ENCODE measurements at regions not wholly inside any gene's neighbourhood (a gene's known extent, or its start where the extent isn't known, plus 50 kb on each side); places are given as distances from the start of the nearest gene placed in this dataset.

- no peak overlapping the region for H3K4me3 ChIP-seq
- no peaks in the 10 kb centered on the region for H3K4me1 ChIP-seq
- POLR2A ChIA-PET = no interaction called here
- ATAC-seq (no peak), DNase-seq (ENCODE audit: low read depth in 1 of 2, low spot score in 1 of 2) (no peak), FAIRE-seq (no peak)
- no peak overlapping the region for H3K27ac ChIP-seq
- TF ChIP-seq MAZ (IDR thresholded peaks at IDR 0.05; ENCODE audit: borderline replicate concordance, low read depth, low read length) (no peak), BCL3 (IDR thresholded peaks at IDR 0.05) (no peak), BHLHE40 (IDR thresholded peaks at IDR 0.05; ENCODE audit: low read depth, low read length) (no peak), PHF8 (IDR thresholded peaks at IDR 0.05; ENCODE audit: borderline replicate concordance, low read depth) (no peak), RCOR1 (IDR thresholded peaks at IDR 0.05; ENCODE audit: low read depth, low read length) (no peak), FOSB (CRISPR knock-in tag; IDR thresholded peaks at IDR 0.05) (no peak), SMC3 (IDR thresholded peaks at IDR 0.05) (no peak), KDM5A (IDR thresholded peaks at IDR 0.05) (no peak), GATA3 (IDR thresholded peaks at IDR 0.05; ENCODE audit: borderline replicate concordance) (no peak), HOXB13 (CRISPR knock-in tag; IDR thresholded peaks at IDR 0.05; ENCODE audit: low read depth) (no peak), EHF (CRISPR knock-in tag; IDR thresholded peaks at IDR 0.05) (no peak), SREBF2 (IDR thresholded peaks at IDR 0.05) (no peak), HES2 (IDR thresholded peaks at IDR 0.05) (no peak)
- TF ChIP-seq, protein P1, sequence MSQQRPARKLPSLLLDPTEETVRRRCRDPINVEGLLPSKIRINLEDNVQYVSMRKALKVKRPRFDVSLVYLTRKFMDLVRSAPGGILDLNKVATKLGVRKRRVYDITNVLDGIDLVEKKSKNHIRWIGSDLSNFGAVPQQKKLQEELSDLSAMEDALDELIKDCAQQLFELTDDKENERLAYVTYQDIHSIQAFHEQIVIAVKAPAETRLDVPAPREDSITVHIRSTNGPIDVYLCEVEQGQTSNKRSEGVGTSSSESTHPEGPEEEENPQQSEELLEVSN (IDR thresholded peaks at IDR 0.05; ENCODE audit: borderline replicate concordance, low read depth) = no peak
- WGBS (ENCODE audit: missing lambda C conversion rate) = 11% methylated on average over 5 of the region's 5 CpGs
- no peak overlapping the region for H3K4me2 ChIP-seq
- CTCF ChIA-PET = no interaction called here
- no peaks in the 10 kb centered on the region for H3K9me3 ChIP-seq
Measured at GRCh38 chr11:115884800-115885534, 380.8 kb upstream of the CADM1 start.

GRCh38 chr11:115874843-115875242 is 370.6 kb upstream of the CADM1 start:
- no peak overlapping the region for H3K4me2 ChIP-seq
- no peak for DNase-seq (ENCODE audit: low read depth in 1 of 2, low spot score in 1 of 2)
- H3K9me3 ChIP-seq = no peaks in the 10 kb centered on the region
- ChIA-PET CTCF (no interaction called here), POLR2A (no interaction called here)
- no peak for FAIRE-seq
- WGBS (ENCODE audit: missing lambda C conversion rate) = 63% methylated on average over 4 of the region's 4 CpGs
- no peak overlapping the region for H3K4me3 ChIP-seq
- no peak for TF ChIP-seq HES2 (IDR thresholded peaks at IDR 0.05)
- no peak for TF ChIP-seq SREBF2 (IDR thresholded peaks at IDR 0.05)
- TF ChIP-seq CHD2 (IDR thresholded peaks at IDR 0.05; ENCODE audit: low read length, partially characterized antibody) = no peak
- no peak for TF ChIP-seq GATA3 (IDR thresholded peaks at IDR 0.05; ENCODE audit: borderline replicate concordance)
- TF ChIP-seq ZSCAN20 (CRISPR knock-in tag; IDR thresholded peaks at IDR 0.05) = no peak
- TF ChIP-seq, protein P1 (IDR thresholded peaks at IDR 0.05; ENCODE audit: borderline replicate concordance, low read depth) = no peak
- TF ChIP-seq, protein P2, sequence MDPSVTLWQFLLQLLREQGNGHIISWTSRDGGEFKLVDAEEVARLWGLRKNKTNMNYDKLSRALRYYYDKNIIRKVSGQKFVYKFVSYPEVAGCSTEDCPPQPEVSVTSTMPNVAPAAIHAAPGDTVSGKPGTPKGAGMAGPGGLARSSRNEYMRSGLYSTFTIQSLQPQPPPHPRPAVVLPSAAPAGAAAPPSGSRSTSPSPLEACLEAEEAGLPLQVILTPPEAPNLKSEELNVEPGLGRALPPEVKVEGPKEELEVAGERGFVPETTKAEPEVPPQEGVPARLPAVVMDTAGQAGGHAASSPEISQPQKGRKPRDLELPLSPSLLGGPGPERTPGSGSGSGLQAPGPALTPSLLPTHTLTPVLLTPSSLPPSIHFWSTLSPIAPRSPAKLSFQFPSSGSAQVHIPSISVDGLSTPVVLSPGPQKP (IDR thresholded peaks at IDR 0.05; ENCODE audit: low read depth, low read length) = no peak
- no peak for TF ChIP-seq RNF2 (IDR thresholded peaks at IDR 0.05; ENCODE audit: borderline replicate concordance, low read depth)
- no peak for TF ChIP-seq EP300 (IDR thresholded peaks at IDR 0.05)
- TF ChIP-seq NFE2L2 (conservative IDR thresholded peaks at IDR 0.05; ENCODE audit: low read length) = no peak
- ATAC-seq = no peak
- H3K4me1 ChIP-seq = no peaks in the 10 kb centered on the region
- H3K27ac ChIP-seq = no peak overlapping the region
